ENCODE measurements at regions not wholly inside any gene's neighbourhood (a gene's known extent, or its start where the extent isn't known, plus 50 kb on each side); places are given as distances from the start of the nearest gene placed in this dataset.
"Not testable (repeated sequence)": the region's sequence is repeated elsewhere in the genome, so short reads cannot be mapped to it uniquely, and the experiment has no call there.

DNA sequence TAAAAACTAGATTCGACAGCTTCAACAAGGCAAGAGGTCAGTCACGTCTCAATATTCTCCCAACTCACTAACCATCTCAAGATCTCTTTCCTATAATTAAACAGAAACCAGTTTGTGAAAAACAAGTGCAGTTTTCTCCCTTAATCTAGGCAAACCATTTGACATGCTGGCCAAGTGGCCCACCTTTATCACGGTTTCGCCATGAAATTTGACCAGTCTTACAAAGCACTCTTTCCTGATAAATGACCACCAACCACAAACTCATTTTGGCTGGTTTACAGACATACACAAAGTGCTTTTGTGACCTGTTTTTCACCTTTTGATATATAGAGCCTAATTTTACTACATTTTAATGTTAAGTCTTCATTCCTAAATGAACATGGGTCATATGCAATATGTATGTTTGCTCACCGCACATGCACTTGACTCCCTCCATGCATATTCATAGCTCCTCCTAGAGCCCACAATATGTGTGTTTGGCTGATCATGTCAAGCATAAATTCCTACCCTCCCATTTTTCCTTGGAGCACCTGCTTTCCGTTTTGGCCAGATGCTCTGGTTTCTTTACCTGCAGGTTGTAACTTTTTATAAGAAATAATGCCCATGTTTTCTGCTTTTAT, 385.1 kb downstream of the RAD51AP2 start:
- DNase-seq (ENCODE audit: low spot score) = no peak

DNA sequence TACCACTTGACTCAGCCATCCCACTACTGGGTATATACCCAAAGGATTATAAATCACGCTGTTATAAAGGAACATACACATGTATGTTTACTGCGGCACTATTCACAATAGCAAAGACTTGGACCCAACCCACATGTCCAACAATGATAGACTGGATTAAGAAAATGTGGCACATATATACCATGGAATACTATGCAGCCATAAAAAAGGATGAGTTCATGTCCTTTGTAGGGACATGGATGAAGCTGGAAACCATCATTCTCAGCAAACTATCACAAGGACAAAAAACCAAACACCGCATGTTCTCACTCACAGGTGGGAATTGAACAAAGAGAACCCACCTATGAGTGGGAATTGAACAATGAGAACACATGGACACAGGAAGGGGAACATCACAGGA, 387.6 kb downstream of the RAD51AP2 start:
- not testable (repeated sequence) for DNase-seq (ENCODE audit: low spot score)

DNA sequence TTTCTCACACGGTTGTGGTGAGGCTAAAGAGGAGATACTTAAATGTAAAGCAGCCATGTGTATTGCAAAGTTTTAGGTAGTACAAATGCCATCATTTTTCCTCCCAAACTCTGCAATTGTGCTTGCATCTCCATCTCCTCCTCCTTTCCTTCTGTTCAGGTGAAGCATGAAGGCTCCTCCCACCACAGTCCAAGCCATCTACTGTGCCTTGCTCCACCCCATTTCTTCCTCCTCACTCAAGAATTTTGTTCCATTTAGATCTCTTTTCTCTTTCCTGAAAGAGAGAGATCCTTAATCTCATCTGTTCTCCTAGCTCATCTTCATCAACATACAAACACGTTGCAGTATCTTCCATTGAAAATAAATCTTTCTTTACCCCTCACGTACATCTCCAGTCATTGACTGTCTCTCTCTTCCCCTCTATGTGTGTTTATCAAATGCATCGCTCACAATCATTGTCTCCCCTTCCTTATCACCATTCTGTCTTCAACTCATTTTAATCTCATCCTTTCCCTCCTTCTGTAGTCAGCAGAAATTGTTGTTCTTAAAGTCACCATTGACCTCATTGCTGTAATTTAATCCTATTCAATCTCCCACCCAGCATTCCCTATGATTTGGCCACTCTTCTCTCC, 392.1 kb downstream of the RAD51AP2 start:
- DNase-seq (ENCODE audit: low spot score) = no peak

DNA sequence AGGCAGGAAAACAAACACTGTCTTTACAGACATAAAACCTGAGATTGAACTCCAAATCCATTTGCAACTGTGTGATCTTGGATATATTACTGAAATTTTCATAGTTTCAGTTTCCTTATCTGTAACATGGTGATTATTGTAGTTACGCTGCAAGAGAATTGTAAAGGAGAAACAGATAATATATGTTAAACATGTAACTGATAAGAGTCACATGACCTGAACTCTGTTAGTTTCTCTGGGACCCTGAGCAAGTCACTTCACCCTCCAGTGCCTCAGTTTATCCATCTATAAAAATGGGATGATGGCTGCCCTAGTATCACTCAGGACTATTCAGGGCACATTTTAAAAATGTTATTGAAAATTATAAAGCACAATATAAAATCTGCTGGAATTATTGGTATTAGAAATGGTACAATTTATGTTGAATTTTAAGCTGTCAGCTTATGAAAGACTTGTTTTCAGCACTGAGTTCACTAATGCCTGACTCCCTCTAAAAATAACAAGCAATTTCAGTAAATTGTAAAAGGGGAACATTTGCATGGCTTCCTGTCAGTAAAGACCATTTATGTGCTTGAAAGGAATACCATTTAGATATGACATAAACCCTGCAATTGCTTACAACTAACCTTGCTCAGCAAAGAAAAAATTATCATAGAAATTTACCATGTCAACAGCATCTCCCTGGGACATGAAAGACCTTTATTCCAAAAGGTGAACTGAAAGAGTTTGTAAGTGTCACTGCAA, 393.5 kb downstream of the RAD51AP2 start:
- no peak for DNase-seq (ENCODE audit: low spot score)

DNA sequence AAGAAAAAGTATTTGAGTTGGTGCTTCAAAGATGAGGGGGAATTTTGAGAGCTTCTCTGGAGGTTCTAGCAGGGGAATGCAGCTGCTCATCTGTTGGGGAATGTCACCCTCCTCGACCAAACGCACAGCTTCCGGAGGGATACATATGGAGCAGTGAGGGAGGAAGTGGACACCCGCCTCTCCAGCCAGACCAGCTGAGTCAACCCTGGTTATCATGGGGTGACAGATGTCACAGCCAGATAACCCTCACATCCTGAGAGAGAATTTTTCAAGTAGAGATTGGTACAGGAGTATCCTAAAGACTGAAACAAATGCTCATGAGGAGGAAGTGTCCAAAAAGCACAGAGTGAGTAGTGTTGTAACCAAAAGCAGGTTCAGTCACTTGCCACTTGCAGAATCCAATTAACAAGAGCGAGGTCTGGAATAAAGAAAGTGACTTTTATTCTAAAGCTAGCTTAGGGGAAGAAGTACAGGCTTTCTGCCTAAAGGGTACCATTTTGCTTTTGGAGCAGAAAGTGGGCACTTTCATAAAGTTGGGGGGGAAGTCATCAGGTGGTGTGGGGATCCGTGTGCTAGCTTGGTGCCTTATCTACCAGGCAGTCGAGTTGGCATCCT, 395.2 kb downstream of the RAD51AP2 start:
- DNase-seq (ENCODE audit: low spot score) = no peak

DNA sequence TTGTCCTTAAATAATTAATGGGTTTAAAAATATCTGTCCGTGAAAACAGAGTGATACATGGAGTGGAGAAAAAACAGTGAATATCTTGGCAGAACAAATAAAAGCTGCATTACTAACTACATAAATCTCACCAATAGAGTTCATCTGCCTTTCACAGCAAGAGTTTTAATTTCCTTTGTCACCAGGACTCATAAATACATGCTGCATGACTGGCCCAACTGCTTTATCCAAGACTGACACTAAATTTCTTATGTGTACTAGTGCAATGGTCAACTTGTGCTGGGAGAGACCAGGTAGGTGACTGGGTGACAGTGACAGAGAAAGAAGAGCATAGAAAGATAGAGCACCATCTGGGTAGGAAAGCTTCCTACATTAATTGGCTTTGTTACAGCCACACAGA, 402.8 kb downstream of the RAD51AP2 start:
- DNase-seq (ENCODE audit: low spot score) = no peak

DNA sequence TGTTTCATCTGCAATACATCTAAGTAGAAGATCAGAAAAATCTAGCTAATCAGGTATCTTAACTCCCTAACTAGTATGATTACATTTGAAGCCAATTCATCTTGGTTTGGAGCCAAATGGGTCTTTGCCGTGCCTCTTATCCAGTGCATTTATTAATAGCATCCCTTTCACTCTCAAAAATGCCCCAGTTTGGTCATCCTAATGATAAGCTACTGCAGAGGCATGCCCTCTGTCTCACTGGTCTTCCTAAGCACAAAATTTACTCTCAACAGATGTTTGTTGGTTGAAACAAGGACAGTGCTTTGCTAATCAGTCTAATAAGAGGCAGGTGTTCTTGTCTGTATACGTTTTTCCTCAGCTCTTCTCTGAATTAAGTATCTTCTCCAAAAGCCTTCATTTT, 403.2 kb downstream of the RAD51AP2 start:
- DNase-seq (ENCODE audit: low spot score) = no peak

DNA sequence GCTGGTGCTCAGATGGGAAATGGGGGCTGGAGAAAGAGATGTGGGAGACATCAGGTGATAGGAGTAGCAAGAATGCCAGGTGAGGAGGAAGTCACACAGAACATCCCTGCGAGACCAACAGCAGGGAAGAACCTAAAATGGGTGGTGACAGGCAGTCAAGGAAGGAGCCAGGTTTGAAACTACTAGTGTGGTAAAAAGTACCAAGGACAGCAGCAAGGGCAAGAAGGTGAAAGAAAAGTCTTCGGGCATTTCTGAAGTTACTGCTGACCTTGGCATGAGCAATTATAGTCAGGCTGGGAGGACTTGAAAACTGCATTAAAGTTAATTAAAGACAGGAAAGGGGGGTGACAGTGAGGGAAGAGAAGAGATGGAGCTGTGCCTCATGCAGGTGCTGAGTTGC, 410.4 kb downstream of the RAD51AP2 start:
- DNase-seq (ENCODE audit: low spot score) = no peak

DNA sequence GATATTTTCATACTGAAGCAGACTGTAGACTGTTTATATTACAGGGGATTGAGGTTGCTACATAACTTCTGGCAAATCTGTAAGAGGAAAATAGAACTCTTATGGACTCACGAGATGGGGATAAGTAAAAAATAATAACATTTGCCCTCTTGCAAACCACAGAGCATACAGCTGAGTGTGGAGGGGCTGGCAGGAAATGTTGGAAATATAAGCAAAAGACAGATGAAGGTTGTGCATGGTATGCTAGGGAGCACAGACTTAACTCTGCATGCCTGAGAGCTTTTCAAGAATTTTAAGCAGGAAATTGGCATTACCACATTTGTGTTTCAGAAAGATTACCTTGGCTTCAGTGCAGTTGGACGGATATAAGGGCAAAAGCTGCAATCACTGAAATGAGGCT, 411.1 kb downstream of the RAD51AP2 start:
- no peak for DNase-seq (ENCODE audit: low spot score)

DNA sequence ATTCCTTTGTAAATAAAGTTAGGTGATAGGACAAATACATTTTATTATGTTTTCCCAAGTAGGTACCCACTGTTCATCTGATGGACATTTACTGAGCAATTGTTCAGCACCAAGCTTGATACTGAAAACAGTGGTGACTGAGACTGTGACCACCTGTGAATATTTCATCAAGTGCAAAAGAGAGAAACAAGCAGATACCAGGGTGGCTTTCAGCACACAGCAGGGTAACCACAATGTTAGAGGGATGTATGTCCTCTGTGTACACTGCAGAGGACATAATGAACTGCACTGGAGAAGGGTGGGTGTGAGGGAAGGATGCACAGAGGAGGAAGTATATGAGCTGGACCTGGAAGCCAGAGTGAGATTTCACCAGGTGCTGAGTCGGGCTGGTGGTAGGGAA, 411.8 kb downstream of the RAD51AP2 start:
- DNase-seq (ENCODE audit: low spot score) = no peak

DNA sequence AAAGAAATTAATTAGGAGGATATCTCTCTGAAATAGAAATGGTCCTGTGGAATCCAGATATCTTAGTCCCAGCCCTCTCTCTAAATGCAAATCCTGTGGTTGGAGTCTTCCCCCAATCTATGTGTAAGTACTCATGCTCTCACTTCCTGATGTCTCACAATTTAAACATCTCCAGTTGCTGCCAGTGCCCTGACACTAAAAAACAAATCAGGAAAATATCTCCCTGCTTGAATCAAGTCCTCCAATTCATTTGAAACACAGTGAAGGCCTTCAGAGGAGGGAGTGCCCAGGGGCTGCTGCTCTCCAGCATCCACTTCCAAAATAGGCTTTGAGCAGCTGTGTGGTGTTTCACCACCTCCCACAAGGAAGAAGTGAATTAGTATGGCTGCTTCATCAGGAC, 413.8 kb downstream of the RAD51AP2 start:
- peak; percentile 4 for DNase-seq (ENCODE audit: low spot score)

DNA sequence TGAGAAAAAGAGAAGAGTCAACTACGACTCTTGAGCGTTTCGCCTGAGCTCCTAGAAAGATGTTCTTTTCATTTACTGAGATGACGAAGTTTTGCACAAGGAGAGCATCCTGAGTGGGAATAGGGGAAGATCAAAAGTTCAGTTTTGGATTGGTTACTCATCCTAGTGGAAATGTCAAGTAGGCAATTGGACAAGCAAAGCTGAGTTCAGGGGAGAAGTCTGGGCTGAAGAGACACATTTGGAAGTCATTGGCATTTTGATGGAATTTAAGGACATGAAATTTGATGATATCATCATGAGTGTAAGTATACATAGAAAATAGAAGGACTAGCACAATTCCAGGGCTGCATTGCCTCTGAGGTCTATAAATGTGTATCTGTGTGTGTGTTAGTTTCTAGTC, 416.6 kb downstream of the RAD51AP2 start:
- DNase-seq (ENCODE audit: low spot score) = no peak

DNA sequence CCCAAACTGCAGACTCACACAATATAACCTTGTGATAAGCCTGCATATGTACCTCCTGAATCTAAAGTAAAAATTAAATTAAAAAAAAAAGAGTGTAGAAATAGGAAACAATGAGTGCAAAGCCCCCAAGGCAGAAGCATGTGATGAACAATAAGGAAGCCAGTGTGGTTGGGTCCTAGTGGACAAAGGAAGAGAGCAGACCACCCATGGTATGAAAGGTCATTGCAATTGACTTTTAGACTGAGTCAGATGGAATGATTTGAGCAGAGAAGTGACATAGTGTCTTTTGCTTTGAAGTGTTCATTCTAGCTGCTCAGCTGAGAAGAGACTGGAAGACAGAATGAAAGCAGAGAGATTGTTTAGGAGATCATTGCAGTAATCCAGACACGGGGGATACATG, 417.1 kb downstream of the RAD51AP2 start:
- no peak for DNase-seq (ENCODE audit: low spot score)

DNA sequence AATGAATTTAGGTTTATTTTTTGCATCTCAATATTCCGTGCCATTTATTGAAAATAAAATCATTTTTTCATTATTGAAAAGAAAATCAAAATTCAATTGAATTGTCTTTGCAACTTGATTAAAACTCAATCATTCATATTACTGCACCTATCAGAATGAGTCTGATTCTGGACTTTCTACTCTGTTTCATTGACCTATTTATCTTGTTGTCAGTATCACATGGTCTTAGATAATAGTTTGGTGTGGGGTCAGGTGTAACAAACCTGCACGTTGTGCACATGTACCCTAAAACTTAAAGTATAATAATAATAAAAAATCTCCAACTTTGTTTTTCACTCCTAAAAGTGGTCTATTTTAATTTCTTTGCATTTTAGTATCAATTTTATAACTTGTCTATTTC, 422.9 kb downstream of the RAD51AP2 start:
- no peak for DNase-seq (ENCODE audit: low spot score)

DNA sequence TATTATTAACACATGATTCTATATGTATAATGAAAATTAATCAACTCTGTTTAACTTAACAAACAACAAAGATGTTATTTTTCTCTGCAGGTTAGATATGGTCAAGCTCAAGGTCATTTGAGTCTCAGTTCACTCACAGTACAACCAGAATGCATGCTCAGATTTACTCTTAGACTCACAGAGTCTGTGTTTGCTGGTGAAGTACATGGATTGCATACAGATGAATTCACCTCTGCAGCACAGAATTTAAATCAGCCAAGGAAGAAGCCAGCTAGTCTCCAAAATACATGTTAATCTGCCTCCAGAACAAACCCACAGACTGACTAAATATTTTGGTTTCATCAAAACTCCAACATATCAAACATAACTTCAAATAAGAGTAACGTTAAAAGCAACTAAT, 424.5 kb downstream of the RAD51AP2 start:
- DNase-seq (ENCODE audit: low spot score) = no peak

DNA sequence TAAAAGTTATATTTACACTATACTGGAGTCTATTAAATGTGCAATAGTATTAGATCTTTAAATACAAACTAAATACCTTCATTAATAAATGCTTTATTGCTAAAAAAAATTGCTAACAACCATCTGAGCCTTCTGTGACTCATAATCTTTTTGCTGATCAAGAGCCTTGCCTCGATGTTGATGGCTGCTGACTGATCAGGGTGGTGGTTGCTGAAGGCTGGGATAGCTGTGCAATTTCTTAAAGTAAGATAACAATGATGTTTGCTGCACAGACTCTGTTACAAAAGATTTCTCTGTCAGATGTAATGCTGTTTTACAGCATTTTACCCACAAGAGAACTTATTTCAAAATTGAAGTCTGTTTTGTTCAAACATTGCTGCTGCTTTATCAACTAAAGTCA, 421.4 kb upstream of the CYRIA start:
- no peak for DNase-seq (ENCODE audit: low spot score)

DNA sequence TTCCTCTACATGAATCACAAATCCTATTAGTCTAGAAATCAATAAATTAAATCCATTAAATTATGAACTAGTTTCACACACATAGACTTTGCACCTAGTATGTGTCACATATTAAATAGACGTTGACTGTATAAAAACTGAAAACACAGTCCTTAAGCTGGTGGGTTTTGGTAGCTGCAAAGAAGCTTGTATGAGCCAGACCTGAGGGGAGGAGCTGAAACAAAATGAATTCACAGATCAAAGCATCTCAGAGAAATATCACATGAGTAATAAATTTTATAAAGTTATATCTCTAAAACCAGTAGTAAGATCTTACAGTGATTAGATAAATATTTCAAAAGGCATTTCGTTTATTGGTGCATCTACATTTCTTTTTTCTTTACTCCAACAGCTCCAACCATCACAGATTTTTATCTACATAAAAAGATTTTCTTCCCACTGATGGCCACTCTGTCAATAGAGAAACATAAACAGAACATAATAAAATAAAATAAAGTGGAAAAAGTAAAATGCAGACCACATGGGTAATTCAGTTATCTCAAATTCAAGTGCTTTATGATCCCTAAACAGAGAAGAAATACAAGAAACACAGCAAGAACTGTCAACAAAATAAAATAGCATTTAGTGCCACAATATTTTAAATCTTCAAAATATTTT, 420.0 kb upstream of the CYRIA start:
- DNase-seq (ENCODE audit: low spot score) = no peak

DNA sequence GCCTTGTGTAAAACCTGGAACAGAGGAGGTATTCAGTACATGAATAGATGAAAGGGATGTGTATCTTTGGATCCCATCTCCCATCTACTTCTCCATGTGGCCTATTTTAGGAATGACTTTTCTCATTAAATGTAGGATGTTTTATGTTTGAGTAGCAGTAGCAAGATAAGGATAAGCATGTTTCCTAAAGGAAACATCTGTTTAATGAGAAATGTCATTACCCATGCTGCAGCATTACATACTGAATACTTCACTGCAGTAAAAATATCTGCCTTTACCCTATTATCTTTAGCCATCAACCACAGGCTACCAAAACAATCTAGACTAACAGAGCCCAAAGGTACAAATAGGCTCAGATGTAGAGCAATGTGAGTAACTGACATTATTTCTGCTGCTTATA, 419.2 kb upstream of the CYRIA start:
- no peak for DNase-seq (ENCODE audit: low spot score)

DNA sequence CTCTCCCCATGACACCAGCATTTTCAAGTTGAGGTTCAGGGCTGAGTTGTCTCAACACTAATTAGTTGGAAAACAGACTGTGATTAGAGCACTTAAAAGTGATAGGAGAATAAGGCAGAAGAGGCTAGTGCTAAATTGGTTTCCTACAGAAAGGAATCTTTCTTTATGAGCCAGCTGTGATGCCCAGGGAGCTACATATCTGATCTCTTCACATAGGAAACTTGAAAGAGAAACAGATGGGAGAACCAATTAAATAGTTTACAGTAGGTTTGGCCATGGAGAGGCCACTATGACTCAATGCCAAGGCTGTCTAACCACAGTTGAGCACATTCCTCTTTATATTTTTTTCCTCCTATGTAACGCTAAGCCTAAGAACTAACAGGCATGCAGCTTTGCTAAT, 418.3 kb upstream of the CYRIA start:
- DNase-seq (ENCODE audit: low spot score) = no peak

DNA sequence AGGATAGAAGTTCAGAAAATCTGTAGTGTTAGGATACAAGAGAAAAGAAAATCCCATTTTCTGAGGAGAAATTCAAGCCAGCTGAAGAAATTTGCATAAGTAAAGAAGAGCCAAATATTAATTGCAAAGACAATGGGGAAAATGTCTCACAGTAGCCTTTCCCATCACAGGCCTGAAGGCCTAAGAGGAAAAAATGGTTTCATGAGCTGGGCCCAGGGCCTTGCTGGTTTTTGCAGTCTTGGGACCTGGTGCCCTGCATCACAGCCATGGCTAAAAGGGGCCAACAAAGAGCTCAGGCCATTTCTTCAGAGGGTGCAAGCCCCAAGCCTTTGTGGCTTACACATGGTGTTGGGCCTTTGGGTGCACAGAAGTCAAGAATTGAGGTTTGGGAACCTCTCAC, 413.6 kb upstream of the CYRIA start:
- no peak for DNase-seq (ENCODE audit: low spot score)

DNA sequence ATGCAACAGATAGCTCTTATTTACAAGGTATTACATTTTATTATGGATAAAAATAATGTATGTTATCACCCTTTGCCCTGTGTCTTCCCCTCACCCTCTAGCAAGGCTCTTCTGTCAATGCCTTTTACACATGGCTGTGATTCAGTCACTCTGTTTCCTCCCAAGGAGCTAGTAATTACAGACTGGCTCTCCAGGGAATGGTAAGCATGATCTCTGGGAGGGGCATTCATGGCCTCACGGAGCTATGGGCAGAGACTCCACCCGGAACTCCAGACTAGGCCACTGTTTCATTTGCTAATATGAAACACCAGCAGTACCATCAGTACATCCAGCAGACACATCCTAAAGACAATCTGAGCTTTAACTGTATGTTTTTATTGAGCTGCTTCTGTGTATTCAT, 410.9 kb upstream of the CYRIA start:
- DNase-seq (ENCODE audit: low spot score) = peak; percentile 2

DNA sequence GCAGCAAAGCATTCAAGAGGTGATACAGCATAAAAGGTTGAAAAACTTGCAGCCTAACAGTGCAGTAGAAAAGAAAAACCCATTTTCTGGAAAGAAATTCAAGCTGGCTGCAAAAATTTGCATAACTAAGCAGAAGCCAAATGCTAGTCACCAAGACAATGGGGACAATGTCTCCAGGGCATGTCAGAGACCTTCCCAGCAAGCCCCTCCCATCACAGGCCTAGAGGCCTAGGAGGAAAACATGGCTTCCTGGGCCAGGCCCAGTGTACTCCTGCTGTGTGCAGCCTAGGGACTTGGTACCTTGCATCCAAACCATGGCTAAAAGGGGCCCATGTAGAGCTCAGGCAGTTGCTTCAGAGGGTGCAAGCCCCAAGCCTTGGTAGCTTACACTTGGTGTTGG, 405.1 kb upstream of the CYRIA start:
- DNase-seq (ENCODE audit: low spot score) = no peak

DNA sequence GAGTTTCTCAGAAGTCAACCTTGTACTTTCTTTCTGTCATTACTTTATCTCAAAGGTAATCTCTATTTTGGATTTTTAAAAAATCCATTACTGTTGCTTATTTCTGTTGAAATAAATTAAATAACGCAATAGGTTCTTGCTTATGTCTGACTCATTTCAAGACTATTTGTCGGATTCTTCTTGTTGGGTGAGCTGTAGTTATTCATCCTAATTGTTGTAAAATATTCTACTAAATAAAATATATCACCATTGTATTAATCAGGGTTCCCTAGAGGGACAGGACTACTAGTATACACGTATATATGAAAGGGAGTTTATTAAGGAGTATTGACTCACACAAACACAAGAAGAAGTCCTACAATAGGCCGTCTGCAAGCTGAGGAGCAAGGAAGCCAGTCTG, 403.9 kb upstream of the CYRIA start:
- DNase-seq (ENCODE audit: low spot score) = no peak
